K562 (cell line): ENCODE measurements at regions not wholly inside any gene's neighbourhood (a gene's known extent, or its start where the extent isn't known, plus 50 kb on each side); places are given as distances from the start of the nearest gene placed in this dataset.

Experiments used
- ATAC-seq: fragments of 200-7000 bp; cut with Tn5 transposase; 3 replicates; pipeline ENCODE4 v1.9.1; 2020; ENCODE audit warnings: moderate library complexity
- BruUV-seq: library from RNA; stranded (reverse); fragments of 400-500 nt; replicated peaks from 2 replicates; lab custom pipeline; 2021; lab: Mats Ljungman, UMichigan
- CTCF ChIA-PET: fragments of 300-600 bp; formaldehyde crosslinking; extraction: SDS; loops from one replicate; lab custom pipeline; 2021; ENCODE audit warnings: low intra/inter-chr PET ratio; lab: Yijun Ruan, JAX
- POLR2A ChIA-PET: fragments of 300-600, 350-650 bp; sonication (Branson Sonifier 250); formaldehyde crosslinking; extraction: SDS; loops from one replicate; lab custom pipeline; 2021; ENCODE audit warnings: antibody characterized with exemption, inconsistent platforms; lab: Yijun Ruan, JAX
- DNase-seq, 4 experiments: peaks; one replicate each; pipeline versions ENCODE4 v3.0.0 to v3.0.0-alpha.2; 2011 to 2018; ENCODE audit warnings: low spot score in 3 of 4, mixed read lengths in 3 of 4; ENCODE audit errors: extremely low read depth in 1 of 4
- FAIRE-seq: peaks from 2 replicates; lab custom pipeline; 2011; peaks lifted over from hg19 to GRCh38; lab: Jason Lieb, UNC
- H2AFZ ChIP-seq: 2 replicates; pipeline ENCODE4 v1.6.0; 2011; ENCODE audit warnings: low read depth, low read length, control low read depth, inconsistent platforms
- H3K27ac ChIP-seq: fragments of 200-600 bp; 3 replicates; pipeline ENCODE4 v1.8.0; 2011; ENCODE audit warnings: low read depth, mild to moderate bottlenecking, control low read depth, inconsistent platforms, low read length, moderate library complexity, mixed read lengths; ENCODE audit errors: extremely low read depth
- H3K27me3 ChIP-seq, 2 experiments: fragments of 300-600 bp in 1 of 2; 2 replicates in 1 of 2; 3 replicates in 1 of 2; pipeline versions ENCODE4 v1.6.0 to v1.8.0; 2011; ENCODE audit warnings: inconsistent platforms in 2 of 2, low read length in 2 of 2, mild to moderate bottlenecking in 1 of 2, mixed read lengths in 1 of 2, moderate library complexity in 1 of 2; ENCODE audit not compliant: control insufficient read depth in 2 of 2, insufficient read depth in 2 of 2
- H3K36me3 ChIP-seq: fragments of 300-600 bp; 3 replicates; pipeline ENCODE4 v1.8.0; 2011; ENCODE audit warnings: mild to moderate bottlenecking, low read length, inconsistent platforms; ENCODE audit not compliant: control insufficient read depth, insufficient read depth
- H3K4me1 ChIP-seq, 2 experiments: fragments of 200-600 bp in 1 of 2; replicated peaks in 1 of 2; 2 replicates in 1 of 2; 3 replicates in 1 of 2; pipeline versions ENCODE4 v1.5.1 to v1.8.0; 2011; ENCODE audit warnings: inconsistent platforms in 2 of 2, low read length in 2 of 2, mild to moderate bottlenecking in 1 of 2, mixed read lengths in 1 of 2, moderate library complexity in 1 of 2; ENCODE audit not compliant: control insufficient read depth in 2 of 2, insufficient read depth in 2 of 2
- H3K4me2 ChIP-seq: 2 replicates; pipeline ENCODE4 v1.6.1; 2011; ENCODE audit warnings: low read length, control low read depth, inconsistent platforms, mixed read lengths; ENCODE audit not compliant: insufficient read depth
- H3K4me3 ChIP-seq: fragments of 200-600 bp; sonication (generic), shearing (Covaris generic); 2 replicates; pipeline ENCODE4 v1.5.1; 2016; ENCODE audit warnings: control low read depth, inconsistent platforms
- H3K79me2 ChIP-seq: fragments of 200-600 bp; 3 replicates; pipeline ENCODE4 v1.8.0; 2011; ENCODE audit warnings: low read length, inconsistent platforms; ENCODE audit not compliant: control insufficient read depth, insufficient read depth
- H3K9ac ChIP-seq, 2 experiments: 2 replicates each; pipeline versions ENCODE4 v1.6.0 to v1.6.1; 2011; ENCODE audit warnings: low read depth in 2 of 2, low read length in 2 of 2, control low read depth in 1 of 2, inconsistent platforms in 1 of 2, mild to moderate bottlenecking in 1 of 2, mixed read lengths in 1 of 2; ENCODE audit not compliant: insufficient read depth in 1 of 2
- H3K9me1 ChIP-seq: one replicate; pipeline ENCODE4 v1.6.0; 2011; ENCODE audit warnings: inconsistent platforms, mild to moderate bottlenecking, low read length, moderate library complexity; ENCODE audit not compliant: control insufficient read depth, insufficient read depth
- H3K9me3 ChIP-seq: replicated peaks from 2 replicates; pipeline ENCODE4 v1.5.1; 2011; ENCODE audit warnings: low read depth, low read length, inconsistent platforms; ENCODE audit not compliant: control insufficient read depth, insufficient read depth
- H4K20me1 ChIP-seq: replicated peaks from 2 replicates; pipeline ENCODE4 v1.6.1; 2011; ENCODE audit warnings: low read length, inconsistent platforms, mixed read lengths; ENCODE audit not compliant: control insufficient read depth, insufficient read depth
- ARID1B ChIP-seq: fragments of 450-650 bp; IDR thresholded peaks from 2 replicates; pipeline ENCODE4 v1.6.1; 2016; ENCODE audit warnings: antibody characterized with exemption, mild to moderate bottlenecking, inconsistent platforms
- BRD4 ChIP-seq: fragments of 200-600 bp; sonication (generic); IDR thresholded peaks from 2 replicates; pipeline ENCODE4 v1.6.1; 2017; ENCODE audit warnings: inconsistent platforms
- ESRRA ChIP-seq: fragments of 450-650 bp; IDR thresholded peaks from 2 replicates; pipeline ENCODE4 v1.6.1; 2014; ENCODE audit warnings: low read depth, mild to moderate bottlenecking, moderate library complexity, borderline replicate concordance
- HMG20B ChIP-seq: fragments of 250-450 bp; sonication (Bioruptor Pico); IDR thresholded peaks from 2 replicates; pipeline ENCODE4 v1.5.0; 2021; ENCODE audit warnings: mild to moderate bottlenecking
- HNRNPL ChIP-seq: fragments of 200-400 bp; formaldehyde crosslinking; IDR thresholded peaks from 2 replicates; pipeline ENCODE4 v1.6.1; 2017; ENCODE audit warnings: low read depth, mild to moderate bottlenecking, low read length
- KAT8 ChIP-seq: fragments of 450-650 bp; IDR thresholded peaks from 2 replicates; pipeline ENCODE4 v1.6.1; 2016; ENCODE audit warnings: low read depth, mild to moderate bottlenecking
- MEF2D ChIP-seq: conservative IDR thresholded peaks from 2 replicates; pipeline ENCODE4 v1.6.1; 2016; ENCODE audit warnings: low read depth, missing genetic modification characterization, missing compliant biosample characterization
- NFYB ChIP-seq: IDR thresholded peaks from 2 replicates; pipeline ENCODE4 v1.6.1; 2011; ENCODE audit warnings: mild to moderate bottlenecking, moderate library complexity; ENCODE audit not compliant: insufficient read length; ENCODE audit errors: extremely low read depth
- OTX1 ChIP-seq: fragments of 450-650 bp; formaldehyde crosslinking; IDR thresholded peaks from 2 replicates; pipeline ENCODE4 v1.4.0; 2022; ENCODE audit warnings: mild to moderate bottlenecking
- SMAD4 ChIP-seq: fragments of 250-450 bp; sonication (Bioruptor Pico); conservative IDR thresholded peaks from 2 replicates; pipeline ENCODE4 v1.8.0; 2021; ENCODE audit warnings: inconsistent platforms, mild to moderate bottlenecking, moderate library complexity
- SRSF1 ChIP-seq: fragments of 200-400 bp; formaldehyde crosslinking; IDR thresholded peaks from 2 replicates; pipeline ENCODE4 v1.6.1; 2017; ENCODE audit warnings: mild to moderate bottlenecking, low read depth, low read length, moderate library complexity
- TAF7 ChIP-seq: fragments of 450-650 bp; IDR thresholded peaks from 2 replicates; pipeline ENCODE4 v1.6.1; 2016; ENCODE audit warnings: missing genetic modification characterization, missing compliant biosample characterization
- TRIM28 ChIP-seq: fragments of 450-650 bp; IDR thresholded peaks from 2 replicates; pipeline ENCODE4 v1.6.1; 2017
- ZNF316 ChIP-seq: fragments of 450-650 bp; IDR thresholded peaks from 2 replicates; pipeline ENCODE4 v1.6.1; 2016
- ZNF445 ChIP-seq: fragments of 250-450 bp; sonication (Bioruptor Pico); IDR thresholded peaks from 2 replicates; pipeline ENCODE4 v1.4.0; 2020; ENCODE audit warnings: low read depth, mild to moderate bottlenecking, moderate library complexity
- ZNF785 ChIP-seq: fragments of 250-450 bp; sonication (Bioruptor Pico); IDR thresholded peaks from 2 replicates; pipeline ENCODE4 v1.4.0; 2020; ENCODE audit warnings: mild to moderate bottlenecking
- WGBS: fragments of 100-300 bp; shearing (Covaris generic); methylation state at CpG from one replicate; pipeline ENCODE4 v1.1.6; 2016; ENCODE audit warnings: low coverage, mixed read lengths; ENCODE audit not compliant: insufficient coverage; ENCODE audit errors: missing lambda C conversion rate; 5-methylcytosine and 5-hydroxymethylcytosine counted together
- in situ Hi-C: fragments of 300-500 bp; cut with MboI; formaldehyde crosslinking; loops from 4 replicates; pipeline ENCODE4 v1.15.0; 2018; ENCODE audit warnings: inconsistent platforms, mixed read lengths
- intact Hi-C: fragments of 100-400 bp; cut with micrococcal nuclease; formaldehyde crosslinking; loops from 2 replicates; pipeline ENCODE4 v1.14.2; 2022
- TF ChIP-seq, protein P1 (sequence below): fragments of 250-450 bp; sonication (Bioruptor Pico); IDR thresholded peaks from 2 replicates; pipeline ENCODE4 v1.8.0; 2021; ENCODE audit warnings: moderate library complexity, mild to moderate bottlenecking, inconsistent platforms

DNA sequence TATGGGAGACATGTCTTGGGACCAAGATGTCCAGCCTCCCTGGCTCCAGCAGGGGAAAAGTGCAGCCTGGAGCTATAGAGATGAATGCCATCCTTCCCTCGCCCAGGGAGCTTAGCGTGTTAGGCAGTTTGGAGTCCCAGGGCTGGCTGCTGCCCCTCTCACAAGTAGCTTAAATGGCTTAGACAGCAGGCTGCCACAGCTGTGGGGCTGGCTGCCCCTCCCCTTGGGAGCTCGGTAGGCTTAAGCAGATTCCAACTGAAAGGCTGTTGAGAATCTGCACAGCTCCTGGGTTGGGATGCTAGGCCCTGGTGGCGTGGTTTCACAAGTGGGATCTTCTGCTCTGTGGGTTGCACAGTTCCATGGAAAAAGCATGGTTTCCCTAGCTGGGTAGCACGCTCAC is 940.5 kb upstream of the DDX18 start (continued):
- no peak for TF ChIP-seq ESRRA
- TF ChIP-seq ZNF445 (CRISPR knock-in tag): no peak
- TF ChIP-seq SRSF1: no peak
- TF ChIP-seq, protein P1, sequence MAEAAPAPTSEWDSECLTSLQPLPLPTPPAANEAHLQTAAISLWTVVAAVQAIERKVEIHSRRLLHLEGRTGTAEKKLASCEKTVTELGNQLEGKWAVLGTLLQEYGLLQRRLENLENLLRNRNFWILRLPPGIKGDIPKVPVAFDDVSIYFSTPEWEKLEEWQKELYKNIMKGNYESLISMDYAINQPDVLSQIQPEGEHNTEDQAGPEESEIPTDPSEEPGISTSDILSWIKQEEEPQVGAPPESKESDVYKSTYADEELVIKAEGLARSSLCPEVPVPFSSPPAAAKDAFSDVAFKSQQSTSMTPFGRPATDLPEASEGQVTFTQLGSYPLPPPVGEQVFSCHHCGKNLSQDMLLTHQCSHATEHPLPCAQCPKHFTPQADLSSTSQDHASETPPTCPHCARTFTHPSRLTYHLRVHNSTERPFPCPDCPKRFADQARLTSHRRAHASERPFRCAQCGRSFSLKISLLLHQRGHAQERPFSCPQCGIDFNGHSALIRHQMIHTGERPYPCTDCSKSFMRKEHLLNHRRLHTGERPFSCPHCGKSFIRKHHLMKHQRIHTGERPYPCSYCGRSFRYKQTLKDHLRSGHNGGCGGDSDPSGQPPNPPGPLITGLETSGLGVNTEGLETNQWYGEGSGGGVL (CRISPR knock-in tag): no peak
- no peak for TF ChIP-seq ZNF316
- TF ChIP-seq, all 486 proteins: peak for 0

DNA sequence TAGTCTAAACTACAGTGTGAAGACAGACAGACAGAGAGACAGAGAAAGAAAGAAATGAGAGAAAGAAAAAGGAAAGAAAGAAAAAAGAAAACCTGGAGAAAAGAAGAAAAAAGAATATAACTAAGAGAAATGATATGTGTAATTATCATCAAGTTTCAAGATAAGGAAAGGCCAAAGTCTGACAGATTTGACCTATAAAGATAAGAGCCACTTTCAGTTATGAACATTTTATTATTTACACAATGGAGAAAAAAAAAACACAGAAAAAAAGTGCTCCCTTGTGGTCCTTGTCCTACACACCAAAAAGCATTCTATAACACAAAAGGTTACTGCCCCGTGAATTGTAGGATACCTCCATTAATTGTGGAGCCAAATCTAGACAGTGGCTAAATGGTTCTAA is 937.2 kb upstream of the DDX18 start:
- no peak overlapping the region for H3K9ac ChIP-seq
- no peak overlapping the region for H3K27ac ChIP-seq
- BruUV-seq: no TSS peak
- H3K36me3 ChIP-seq: no peaks in the 10 kb centered on the region
- H3K79me2 ChIP-seq: no peaks in the 10 kb centered on the region
- H3K4me3 ChIP-seq: no peak overlapping the region
- ATAC-seq (no peak), DNase-seq (no peak), FAIRE-seq (no peak)
- H4K20me1 ChIP-seq: no peaks in the 10 kb centered on the region
- intact Hi-C loops: no loop called here
- H3K9me3 ChIP-seq: no peaks in the 10 kb centered on the region
- in situ Hi-C loops: no loop called here
- H3K4me2 ChIP-seq: no peak overlapping the region
- ChIA-PET CTCF (no interaction called here), POLR2A (no interaction called here)
- H3K9me1 ChIP-seq: no peaks in the 10 kb centered on the region
- no peaks in the 10 kb centered on the region for H3K4me1 ChIP-seq
- 0% methylated on average over 1 of the region's 1 CpG for WGBS
- H2AFZ ChIP-seq: no peak overlapping the region
- no peaks in the 10 kb centered on the region for H3K27me3 ChIP-seq
- no peak for TF ChIP-seq OTX1 (CRISPR knock-in tag)
- no peak for TF ChIP-seq HMG20B
- TF ChIP-seq TAF7 (tag): no peak
- TF ChIP-seq KAT8: no peak
- no peak for TF ChIP-seq HNRNPL
- TF ChIP-seq ARID1B: no peak
- TF ChIP-seq NFYB: no peak
- TF ChIP-seq MEF2D (tag): no peak
- TF ChIP-seq SMAD4 (CRISPR knock-in tag): no peak
- no peak for TF ChIP-seq BRD4
- TF ChIP-seq TRIM28: no peak
- TF ChIP-seq ZNF785 (CRISPR knock-in tag): no peak
